ENCODE measurements at regions not wholly inside any gene's neighbourhood (a gene's known extent, or its start where the extent isn't known, plus 50 kb on each side); places are given as distances from the start of the nearest gene placed in this dataset.
A peak's percentile ranks its signal among the peaks of the same experiment; 100 is the strongest.

DNA sequence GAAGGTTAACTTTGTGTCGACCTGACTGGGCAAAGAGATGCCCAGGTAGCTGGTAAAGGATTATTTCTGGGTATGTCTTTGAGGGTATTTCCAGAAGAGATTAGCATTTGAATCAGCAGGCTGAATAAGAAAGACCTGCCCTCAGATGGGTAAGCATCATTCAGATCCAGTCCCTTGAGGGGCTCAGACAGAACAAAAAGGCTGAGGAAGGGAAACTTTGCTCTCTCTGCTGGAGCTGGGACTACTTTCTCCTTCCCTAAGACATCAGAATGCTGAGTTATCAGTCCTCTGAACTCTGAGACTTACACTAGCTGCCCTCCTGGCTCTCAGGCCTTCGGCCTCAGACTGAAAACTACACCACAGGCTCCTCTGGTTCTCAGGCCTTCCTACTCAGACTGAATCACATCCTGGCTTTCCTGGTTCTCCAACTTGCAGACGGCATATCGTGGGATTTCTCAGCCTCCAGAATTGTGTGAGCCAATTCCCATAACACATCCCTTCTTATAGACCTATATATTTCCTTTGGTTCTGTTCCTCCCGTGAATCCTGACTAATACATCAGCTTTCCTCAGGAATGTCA, 982.9 kb downstream of the TUSC7 start:
- intact Hi-C loops (cut with micrococcal nuclease): no loop called here
- ChIA-PET CTCF (no interaction called here), POLR2A (ENCODE audit: unreplicated experiment) (no interaction called here)
- Histone ChIP-seq H3K36me3 (ENCODE audit: low read depth, low read length) (no peaks in the 10 kb centered on the region), H3F3A (ENCODE audit: low read length, unreplicated experiment) (no peaks in the 10 kb centered on the region), H3K27me3 (ENCODE audit: low read length) (no peaks in the 10 kb centered on the region), H3K9ac (ENCODE audit: low read length) (no peak overlapping the region), H4K20me1 (ENCODE audit: low read length) (no peaks in the 10 kb centered on the region), H3K79me2 (ENCODE audit: low read length) (no peaks in the 10 kb centered on the region), H3K4me2 (ENCODE audit: low read length) (no peak overlapping the region), H2AFZ (ENCODE audit: low read length) (no peak overlapping the region), H3K27ac (ENCODE audit: low read length) (no peak overlapping the region), H3K9me3 (ENCODE audit: low read length) (0 out of 2 replicates have a peak, but pooled peaks cover 3% of the 10 kb centered on the region), H3K9me2 (replicated peaks; ENCODE audit: low read length) (no peaks in the 10 kb centered on the region), H3K4me1 (ENCODE audit: insufficient read depth, low read length) (no peaks in the 10 kb centered on the region), H3K4me3 (ENCODE audit: low read length) (no peak overlapping the region)
- no TSS peak for BruUV-seq (replicated peaks)
- TF ChIP-seq, protein P1, sequence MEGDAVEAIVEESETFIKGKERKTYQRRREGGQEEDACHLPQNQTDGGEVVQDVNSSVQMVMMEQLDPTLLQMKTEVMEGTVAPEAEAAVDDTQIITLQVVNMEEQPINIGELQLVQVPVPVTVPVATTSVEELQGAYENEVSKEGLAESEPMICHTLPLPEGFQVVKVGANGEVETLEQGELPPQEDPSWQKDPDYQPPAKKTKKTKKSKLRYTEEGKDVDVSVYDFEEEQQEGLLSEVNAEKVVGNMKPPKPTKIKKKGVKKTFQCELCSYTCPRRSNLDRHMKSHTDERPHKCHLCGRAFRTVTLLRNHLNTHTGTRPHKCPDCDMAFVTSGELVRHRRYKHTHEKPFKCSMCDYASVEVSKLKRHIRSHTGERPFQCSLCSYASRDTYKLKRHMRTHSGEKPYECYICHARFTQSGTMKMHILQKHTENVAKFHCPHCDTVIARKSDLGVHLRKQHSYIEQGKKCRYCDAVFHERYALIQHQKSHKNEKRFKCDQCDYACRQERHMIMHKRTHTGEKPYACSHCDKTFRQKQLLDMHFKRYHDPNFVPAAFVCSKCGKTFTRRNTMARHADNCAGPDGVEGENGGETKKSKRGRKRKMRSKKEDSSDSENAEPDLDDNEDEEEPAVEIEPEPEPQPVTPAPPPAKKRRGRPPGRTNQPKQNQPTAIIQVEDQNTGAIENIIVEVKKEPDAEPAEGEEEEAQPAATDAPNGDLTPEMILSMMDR (conservative IDR thresholded peaks at IDR 0.05; ENCODE audit: low read depth, low read length): no peak
- TF ChIP-seq EZH2 (IDR thresholded peaks at IDR 0.05; ENCODE audit: low read length, unreplicated experiment) (no peak), EZH2phosphoT487 (IDR thresholded peaks at IDR 0.05; ENCODE audit: borderline replicate concordance, low read length) (no peak)
- ATAC-seq: no peak
- peak; percentile 12 for DNase-seq

DNA sequence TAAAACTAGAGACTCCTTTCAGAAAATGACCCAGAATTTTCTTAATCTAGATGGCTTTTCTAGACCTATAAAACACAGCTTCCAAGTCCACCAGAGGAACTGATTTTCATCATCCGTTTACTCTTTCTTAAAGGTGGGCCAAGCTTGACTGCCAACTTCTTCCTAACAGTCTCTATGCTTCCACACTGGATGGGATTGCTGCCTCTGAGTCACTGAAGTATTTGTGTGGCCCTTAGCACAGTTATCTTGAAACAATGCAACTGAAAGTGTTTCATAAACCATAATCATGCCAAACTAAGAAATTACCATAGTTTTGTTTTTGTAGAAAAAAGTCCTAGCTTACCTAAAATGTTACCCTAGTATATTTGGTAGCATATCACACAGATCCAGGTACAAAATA, 985.7 kb downstream of the TUSC7 start:
- Histone ChIP-seq H4K20me1 (ENCODE audit: low read length) (no peaks in the 10 kb centered on the region), H3K4me1 (ENCODE audit: insufficient read depth, low read length) (no peaks in the 10 kb centered on the region), H3K9me3 (ENCODE audit: low read length) (peaks cover 9% of the 10 kb centered on the region; the same call in 1 of the 2 replicates), H3K9ac (ENCODE audit: low read length) (no peak overlapping the region), H3K27me3 (ENCODE audit: low read length) (no peaks in the 10 kb centered on the region), H3K27ac (ENCODE audit: low read length) (no peak overlapping the region), H3K4me2 (ENCODE audit: low read length) (no peak overlapping the region), H3K36me3 (ENCODE audit: low read depth, low read length) (no peaks in the 10 kb centered on the region), H2AFZ (ENCODE audit: low read length) (no peak overlapping the region), H3K79me2 (ENCODE audit: low read length) (no peaks in the 10 kb centered on the region), H3K4me3 (ENCODE audit: low read length) (no peak overlapping the region), H3F3A (ENCODE audit: low read length, unreplicated experiment) (no peaks in the 10 kb centered on the region), H3K9me2 (replicated peaks; ENCODE audit: low read length) (no peaks in the 10 kb centered on the region)
- ChIA-PET POLR2A (ENCODE audit: unreplicated experiment) (no interaction called here), CTCF (no interaction called here)
- ATAC-seq (no peak), DNase-seq (no peak)
- no peak for TF ChIP-seq EZH2 (IDR thresholded peaks at IDR 0.05; ENCODE audit: low read length, unreplicated experiment)
- no peak for TF ChIP-seq EZH2phosphoT487 (IDR thresholded peaks at IDR 0.05; ENCODE audit: borderline replicate concordance, low read length)
- TF ChIP-seq, protein P1 (conservative IDR thresholded peaks at IDR 0.05; ENCODE audit: low read depth, low read length): no peak
- intact Hi-C loops (cut with micrococcal nuclease): no loop called here
- BruUV-seq (replicated peaks): no TSS peak

DNA sequence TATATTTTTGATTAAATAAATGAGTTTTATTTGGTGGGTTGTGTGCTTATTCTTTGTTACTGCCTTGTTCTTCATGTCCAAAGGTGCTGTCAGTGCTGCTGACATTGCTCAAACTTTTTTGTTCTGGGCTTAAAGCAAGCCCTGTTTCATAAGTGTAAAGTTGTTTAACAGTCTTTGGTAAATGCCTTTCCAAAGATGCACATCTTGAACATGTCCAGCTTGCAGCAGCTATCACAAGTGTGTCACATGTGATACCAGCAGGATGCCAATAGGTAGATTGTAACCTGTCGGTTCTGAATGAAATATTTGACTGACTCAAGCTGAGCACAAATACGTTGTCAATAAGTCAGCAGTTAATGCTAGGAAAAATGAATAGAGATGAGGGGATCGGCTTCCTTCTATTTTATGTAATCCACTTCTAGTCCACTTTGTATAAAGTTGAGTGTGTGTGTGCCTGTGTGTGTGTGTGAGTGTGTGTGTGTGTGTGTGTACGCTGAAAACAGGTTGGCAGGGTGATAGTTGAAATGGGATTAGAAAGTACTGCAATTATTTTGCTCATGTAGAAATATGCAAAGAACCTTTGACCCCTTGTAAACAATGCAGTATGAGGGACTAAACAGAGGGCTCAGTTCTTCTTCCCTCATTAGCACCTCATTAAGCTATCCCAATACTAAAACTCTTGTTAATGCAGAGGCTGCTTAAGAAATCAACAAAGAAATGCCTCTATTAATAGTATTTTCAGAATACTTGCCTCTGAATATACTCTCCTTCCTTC, 986.5 kb downstream of the TUSC7 start:
- ATAC-seq (no peak), DNase-seq (no peak)
- BruUV-seq (replicated peaks): no TSS peak
- Histone ChIP-seq H2AFZ (ENCODE audit: low read length) (no peak overlapping the region), H3K9me3 (ENCODE audit: low read length) (peaks cover 9% of the 10 kb centered on the region; the same call in 1 of the 2 replicates), H3K9me2 (replicated peaks; ENCODE audit: low read length) (no peaks in the 10 kb centered on the region), H3K79me2 (ENCODE audit: low read length) (no peaks in the 10 kb centered on the region), H3K27ac (ENCODE audit: low read length) (no peak overlapping the region), H3K36me3 (ENCODE audit: low read depth, low read length) (no peaks in the 10 kb centered on the region), H3K4me2 (ENCODE audit: low read length) (no peak overlapping the region), H3K27me3 (ENCODE audit: low read length) (no peaks in the 10 kb centered on the region), H4K20me1 (ENCODE audit: low read length) (no peaks in the 10 kb centered on the region), H3F3A (ENCODE audit: low read length, unreplicated experiment) (no peaks in the 10 kb centered on the region), H3K4me3 (ENCODE audit: low read length) (no peak overlapping the region), H3K9ac (ENCODE audit: low read length) (no peak overlapping the region), H3K4me1 (ENCODE audit: insufficient read depth, low read length) (no peaks in the 10 kb centered on the region)
- TF ChIP-seq EZH2 (IDR thresholded peaks at IDR 0.05; ENCODE audit: low read length, unreplicated experiment): no peak
- no peak for TF ChIP-seq EZH2phosphoT487 (IDR thresholded peaks at IDR 0.05; ENCODE audit: borderline replicate concordance, low read length)
- TF ChIP-seq, protein P1 (conservative IDR thresholded peaks at IDR 0.05; ENCODE audit: low read depth, low read length): no peak
- ChIA-PET CTCF (no interaction called here), POLR2A (ENCODE audit: unreplicated experiment) (no interaction called here)
- intact Hi-C loops (cut with micrococcal nuclease): no loop called here

Data from PC-3 (cell line).